Chondrocyte (in vitro differentiated cells): ENCODE measurements at regions not wholly inside any gene's neighbourhood (a gene's known extent, or its start where the extent isn't known, plus 50 kb on each side); places are given as distances from the start of the nearest gene placed in this dataset.

ENCODE experiments used
- DNase-seq: peaks from one replicate; pipeline ENCODE4 v3.0.0; 2021; ENCODE audit warnings: mixed read lengths, low spot score
- H3K27ac Mint-ChIP-seq: one replicate; pipeline ENCODE4 v1.8.0; 2021; ENCODE audit warnings: mild to moderate bottlenecking, moderate library complexity, mixed read lengths; ENCODE audit not compliant: unreplicated experiment
- H3K27me3 Mint-ChIP-seq: 2 replicates; pipeline ENCODE4 v1.8.0; 2021; ENCODE audit warnings: low read depth, mixed read lengths
- H3K36me3 Mint-ChIP-seq: 2 replicates; pipeline ENCODE4 v1.8.0; 2021; ENCODE audit warnings: low read depth, mixed read lengths
- H3K4me1 Mint-ChIP-seq: 2 replicates; pipeline ENCODE4 v1.8.0; 2021; ENCODE audit warnings: low read depth, mild to moderate bottlenecking, mixed read lengths
- H3K4me3 Mint-ChIP-seq: one replicate; pipeline ENCODE4 v1.8.0; 2021; ENCODE audit warnings: mild to moderate bottlenecking, moderate library complexity, mixed read lengths; ENCODE audit not compliant: unreplicated experiment
- H3K9me3 Mint-ChIP-seq: 2 replicates; pipeline ENCODE4 v1.8.0; 2021; ENCODE audit warnings: low read depth, mixed read lengths
- TF ChIP-seq, protein P1 (sequence below): fragments of 200-600 bp; sonication (generic); IDR thresholded peaks from 2 replicates; pipeline ENCODE4 v1.5.0; 2021; ENCODE audit warnings: antibody characterized with exemption, mild to moderate bottlenecking, moderate library complexity

DNA sequence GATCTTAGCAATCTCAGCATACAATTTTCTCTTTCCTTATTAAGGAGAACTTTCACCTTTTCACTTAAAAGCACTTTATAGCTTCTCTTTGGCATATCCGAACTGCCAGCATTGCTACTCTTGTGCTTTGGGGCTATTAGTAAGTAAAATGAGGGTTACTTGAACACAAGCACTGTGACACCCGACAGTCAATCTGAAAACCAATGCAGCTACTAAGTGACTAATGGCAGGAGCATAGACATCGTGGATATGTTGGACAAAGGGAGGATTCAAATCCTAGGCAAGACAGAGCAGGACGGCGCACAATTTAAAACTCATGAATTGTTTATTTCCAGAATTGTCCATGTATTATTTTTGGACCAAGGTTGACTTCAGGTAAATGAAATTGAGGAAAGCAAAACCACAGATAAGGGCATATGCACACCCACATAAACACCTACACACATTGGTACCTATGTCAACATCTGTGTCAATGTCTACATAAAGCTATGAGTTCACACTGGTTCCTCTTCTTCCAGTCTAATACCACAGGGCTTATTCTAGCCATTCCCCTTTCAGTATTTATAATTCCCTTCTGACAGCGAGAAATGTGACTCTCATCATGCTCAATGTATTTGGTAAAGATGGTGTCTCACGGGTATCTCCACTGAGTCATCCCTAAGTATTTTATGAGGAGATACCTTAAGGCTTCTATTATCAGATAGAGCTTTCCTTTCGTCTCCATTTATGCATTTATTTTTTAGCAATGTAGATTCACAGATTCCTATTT is 75.3 kb upstream of the RALGPS2 start:
- TF ChIP-seq, protein P1, sequence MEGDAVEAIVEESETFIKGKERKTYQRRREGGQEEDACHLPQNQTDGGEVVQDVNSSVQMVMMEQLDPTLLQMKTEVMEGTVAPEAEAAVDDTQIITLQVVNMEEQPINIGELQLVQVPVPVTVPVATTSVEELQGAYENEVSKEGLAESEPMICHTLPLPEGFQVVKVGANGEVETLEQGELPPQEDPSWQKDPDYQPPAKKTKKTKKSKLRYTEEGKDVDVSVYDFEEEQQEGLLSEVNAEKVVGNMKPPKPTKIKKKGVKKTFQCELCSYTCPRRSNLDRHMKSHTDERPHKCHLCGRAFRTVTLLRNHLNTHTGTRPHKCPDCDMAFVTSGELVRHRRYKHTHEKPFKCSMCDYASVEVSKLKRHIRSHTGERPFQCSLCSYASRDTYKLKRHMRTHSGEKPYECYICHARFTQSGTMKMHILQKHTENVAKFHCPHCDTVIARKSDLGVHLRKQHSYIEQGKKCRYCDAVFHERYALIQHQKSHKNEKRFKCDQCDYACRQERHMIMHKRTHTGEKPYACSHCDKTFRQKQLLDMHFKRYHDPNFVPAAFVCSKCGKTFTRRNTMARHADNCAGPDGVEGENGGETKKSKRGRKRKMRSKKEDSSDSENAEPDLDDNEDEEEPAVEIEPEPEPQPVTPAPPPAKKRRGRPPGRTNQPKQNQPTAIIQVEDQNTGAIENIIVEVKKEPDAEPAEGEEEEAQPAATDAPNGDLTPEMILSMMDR, result no peak
- no peak for DNase-seq
- no peak overlapping the region for H3K27ac Mint-ChIP-seq
- peaks cover 13% of the 10 kb centered on the region for H3K4me1 Mint-ChIP-seq
- no peaks in the 10 kb centered on the region for H3K36me3 Mint-ChIP-seq
- H3K4me3 Mint-ChIP-seq, result no peak overlapping the region
- H3K27me3 Mint-ChIP-seq, result no peaks in the 10 kb centered on the region
- H3K9me3 Mint-ChIP-seq, result no peaks in the 10 kb centered on the region

DNA sequence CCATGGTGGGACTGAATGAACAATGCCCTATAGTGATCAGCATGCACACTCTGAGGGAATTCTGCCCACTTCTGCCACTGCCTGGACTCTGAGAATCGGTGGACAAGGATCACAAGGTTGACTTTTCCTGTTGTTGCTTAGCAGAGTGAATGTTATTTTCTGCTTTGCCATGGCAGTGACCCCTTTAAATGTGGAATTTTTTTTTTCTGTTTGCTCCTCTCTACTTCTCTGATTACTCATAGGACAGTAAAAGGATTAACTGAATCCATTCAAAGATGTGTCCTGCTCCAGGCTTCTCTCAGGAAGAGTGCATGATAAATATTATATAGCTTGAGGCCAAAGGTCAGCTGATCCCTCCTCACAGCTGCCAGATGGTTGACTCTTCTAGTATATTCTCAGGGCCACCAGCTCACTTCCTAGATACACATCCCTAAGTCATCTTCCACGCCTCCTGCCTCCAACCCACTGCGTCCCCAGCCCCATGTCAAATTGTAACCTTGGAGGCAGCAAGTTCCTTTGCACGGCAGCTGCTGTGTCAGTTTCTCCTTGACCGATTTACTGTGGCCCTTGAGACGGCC is 74.0 kb upstream of the RALGPS2 start:
- TF ChIP-seq, protein P1, result no peak
- Mint-ChIP-seq H3K9me3 (no peaks in the 10 kb centered on the region), H3K4me1 (peaks cover 2% of the 10 kb centered on the region), H3K27ac (no peak overlapping the region), H3K36me3 (no peaks in the 10 kb centered on the region), H3K27me3 (no peaks in the 10 kb centered on the region), H3K4me3 (no peak overlapping the region)
- DNase-seq, result no peak

DNA sequence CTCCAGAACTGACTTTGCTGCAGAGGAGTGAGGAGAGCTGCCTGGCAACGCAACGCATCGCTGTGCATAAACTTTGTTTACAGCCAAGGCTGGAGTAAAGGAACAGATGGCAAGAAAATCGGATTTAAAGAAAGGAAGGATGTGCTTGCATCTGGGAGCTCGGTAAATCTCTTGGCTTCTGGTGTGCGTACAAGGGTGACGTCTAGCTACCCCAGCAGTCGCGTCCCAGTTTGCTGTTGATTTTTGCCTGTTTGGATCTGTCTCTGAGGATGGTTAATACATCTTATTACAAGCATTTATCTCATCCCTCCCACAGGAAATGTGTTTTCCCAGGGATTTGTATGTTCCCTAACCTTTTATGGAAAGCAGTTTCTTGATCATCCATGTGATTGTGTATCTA is 73.3 kb upstream of the RALGPS2 start:
- DNase-seq, result no peak
- H3K27me3 Mint-ChIP-seq, result no peaks in the 10 kb centered on the region
- no peaks in the 10 kb centered on the region for H3K4me1 Mint-ChIP-seq
- H3K9me3 Mint-ChIP-seq, result no peaks in the 10 kb centered on the region
- no peak overlapping the region for H3K27ac Mint-ChIP-seq
- no peak overlapping the region for H3K4me3 Mint-ChIP-seq
- TF ChIP-seq, protein P1, result no peak
- H3K36me3 Mint-ChIP-seq, result no peaks in the 10 kb centered on the region

DNA sequence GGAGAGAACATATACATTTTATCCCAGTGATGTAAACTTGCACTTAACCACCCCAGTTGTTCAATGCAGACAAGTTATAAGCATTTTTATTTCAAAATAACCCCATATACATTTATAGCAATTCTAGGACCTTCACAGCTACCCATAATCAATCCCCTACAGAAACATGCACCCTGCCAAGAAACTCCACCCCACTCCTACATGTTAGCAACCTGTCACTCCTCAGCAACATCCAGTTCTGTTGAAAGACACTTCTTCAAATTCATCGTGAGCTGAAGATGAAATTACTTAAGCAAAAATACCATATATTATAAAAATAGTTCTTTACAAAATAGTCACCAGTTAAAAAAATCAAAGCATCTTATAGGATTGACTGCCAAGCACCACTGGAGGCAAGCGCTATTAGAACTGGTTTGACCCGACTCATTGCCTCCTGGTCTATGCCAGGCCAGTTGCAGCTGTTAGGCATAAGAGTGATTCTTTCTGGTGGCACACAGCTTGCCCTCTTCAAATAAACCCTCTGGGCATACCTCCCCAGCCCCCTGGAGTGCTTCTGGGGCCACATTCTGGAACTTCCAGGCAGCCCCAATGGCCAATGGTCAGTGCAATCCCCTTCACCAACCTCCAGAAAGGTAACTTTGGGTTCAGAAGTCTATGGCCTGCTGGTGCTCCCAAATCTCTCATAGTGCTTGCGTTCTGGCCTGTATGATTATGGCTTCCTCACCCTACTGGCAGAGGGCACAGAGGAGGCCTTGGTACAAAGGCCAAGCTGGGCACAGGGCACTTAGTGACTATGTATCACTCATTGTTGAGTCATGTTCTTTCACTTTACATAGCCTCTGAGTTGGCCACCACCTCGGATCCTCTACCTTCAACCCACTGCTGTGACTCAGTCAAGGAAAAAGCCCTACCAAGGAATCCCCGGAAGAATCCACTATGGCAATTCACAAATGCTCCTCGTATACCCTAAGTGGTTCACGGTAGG is 72.2 kb upstream of the RALGPS2 start:
- Mint-ChIP-seq H3K9me3 (no peaks in the 10 kb centered on the region), H3K4me3 (no peak overlapping the region), H3K27ac (no peak overlapping the region), H3K36me3 (no peaks in the 10 kb centered on the region), H3K27me3 (no peaks in the 10 kb centered on the region), H3K4me1 (no peaks in the 10 kb centered on the region)
- DNase-seq, result no peak
- TF ChIP-seq, protein P1, result no peak

DNA sequence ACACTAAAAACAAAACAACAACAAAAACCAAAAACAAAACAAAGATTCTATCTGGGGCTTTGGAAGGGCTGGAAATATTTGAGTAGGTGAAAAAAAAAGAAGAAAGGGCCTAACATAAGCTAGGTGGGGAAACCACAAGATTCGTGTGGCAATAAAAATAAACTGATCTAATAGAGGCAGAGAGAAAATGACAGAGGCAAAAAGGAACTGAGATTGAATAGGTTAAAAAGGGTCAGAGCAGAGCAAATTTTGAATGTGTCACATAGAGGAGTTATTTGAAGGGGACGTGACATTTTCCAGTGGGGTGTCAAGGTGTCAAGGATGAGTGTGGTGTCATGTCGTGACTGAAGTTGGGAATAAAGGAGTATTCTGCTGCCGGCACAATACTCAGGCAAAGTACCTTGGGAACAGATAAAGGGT is 65.2 kb upstream of the RALGPS2 start:
- no peak for DNase-seq
- H3K4me1 Mint-ChIP-seq, result no peaks in the 10 kb centered on the region
- H3K27me3 Mint-ChIP-seq, result no peaks in the 10 kb centered on the region
- H3K4me3 Mint-ChIP-seq, result no peak overlapping the region
- H3K36me3 Mint-ChIP-seq, result no peaks in the 10 kb centered on the region
- TF ChIP-seq, protein P1, result no peak
- no peak overlapping the region for H3K27ac Mint-ChIP-seq
- H3K9me3 Mint-ChIP-seq, result no peaks in the 10 kb centered on the region
